ENCODE measurements at regions not wholly inside any gene's neighbourhood (a gene's known extent, or its start where the extent isn't known, plus 50 kb on each side); places are given as distances from the start of the nearest gene placed in this dataset.

- DNase-seq: no peak
These were observed 105.6 kb downstream of the SPRY2 start for GRCh38 chr13:80235166-80235966.

GRCh38 chr13:80227645-80228044, 113.3 kb downstream of the SPRY2 start:
- DNase-seq: no peak

- no peak for DNase-seq
These were observed 114.3 kb downstream of the SPRY2 start for GRCh38 chr13:80226645-80227044.

DNA sequence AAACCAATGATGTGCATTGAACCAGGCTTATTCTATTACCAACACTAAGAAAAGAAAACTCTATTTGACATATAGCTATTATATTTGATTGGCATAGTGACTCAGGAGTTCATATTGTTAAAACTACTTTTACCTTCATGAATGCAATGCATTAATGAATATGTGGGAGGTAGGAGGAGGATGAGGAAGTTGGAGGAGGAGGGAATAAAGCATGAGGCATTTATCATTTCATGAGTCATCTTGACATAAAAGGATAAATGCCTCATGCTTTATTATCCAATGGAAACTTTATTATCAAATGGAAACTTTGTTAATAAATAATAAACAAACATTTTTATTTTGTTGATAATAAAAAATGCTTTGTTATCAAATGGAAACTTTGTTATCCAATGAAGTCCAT, 116.5 kb downstream of the SPRY2 start:
- no peak for DNase-seq

GRCh38 chr13:80217614-80218456, 123.1 kb downstream of the SPRY2 start:
- DNase-seq: no peak

DNA sequence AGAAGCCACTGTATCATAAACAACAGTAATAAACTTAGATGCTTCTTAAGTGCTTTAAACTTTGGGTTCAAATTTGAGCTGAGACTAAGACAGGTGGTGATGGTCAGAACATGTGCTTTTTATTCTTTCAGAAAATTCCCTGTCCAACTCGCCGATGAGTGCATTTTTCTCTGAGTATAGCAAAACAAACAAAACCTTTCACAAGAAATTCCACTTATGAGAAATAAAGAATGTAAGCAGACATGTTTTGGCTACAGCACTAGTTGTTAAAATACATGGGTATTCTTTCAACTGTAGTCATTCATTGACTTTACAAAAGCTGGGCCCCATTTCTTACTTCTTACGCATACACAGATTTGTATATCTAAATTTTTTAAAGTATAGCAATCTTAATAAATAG, 125.6 kb downstream of the SPRY2 start:
- DNase-seq: no peak

GRCh38 chr13:80214521-80214991, 126.4 kb downstream of the SPRY2 start:
- no peak for DNase-seq

DNA sequence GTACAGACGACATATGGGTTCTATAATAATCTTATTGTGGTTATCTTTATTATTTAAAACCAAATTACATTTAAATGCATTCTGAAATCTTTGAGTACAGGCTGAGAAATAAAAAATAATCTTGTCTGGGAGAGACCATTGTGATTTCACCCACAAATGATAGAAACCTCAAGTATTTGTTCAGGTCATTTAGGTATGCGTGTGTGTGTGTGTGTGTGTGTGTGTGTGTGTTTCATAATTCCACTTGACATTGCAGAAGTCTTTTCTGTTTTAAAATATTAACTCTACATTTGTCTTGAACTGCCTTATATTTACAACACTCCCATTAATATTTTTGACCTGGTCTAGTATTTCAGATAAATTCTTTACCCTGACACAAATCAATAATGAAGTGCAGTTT, 126.9 kb downstream of the SPRY2 start:
- DNase-seq: no peak

DNA sequence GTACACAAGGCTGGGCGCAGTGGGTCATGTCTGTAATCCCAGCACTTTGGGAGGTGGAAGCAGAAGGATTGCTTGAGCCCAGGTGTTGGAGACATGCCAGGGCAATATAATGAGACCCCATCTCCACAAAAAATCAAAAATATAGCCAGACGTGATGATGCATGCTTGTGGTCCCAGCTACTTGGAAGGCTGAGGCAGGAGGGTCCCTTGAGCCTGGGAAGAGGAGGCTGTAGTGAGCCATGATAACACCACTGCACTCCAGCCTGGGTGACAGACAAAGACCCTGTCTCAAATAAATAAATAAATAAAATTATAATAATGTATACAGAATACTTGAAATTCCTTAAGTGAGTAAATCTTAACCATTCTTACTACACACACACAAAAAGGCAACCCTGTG, 127.7 kb downstream of the SPRY2 start:
- no peak for DNase-seq

- no peak for DNase-seq
These were observed 129.4 kb downstream of the SPRY2 start for GRCh38 chr13:80211566-80211965.

- DNase-seq: no peak
These were observed 136.3 kb downstream of the SPRY2 start for GRCh38 chr13:80204642-80205041.

- no peak for DNase-seq
These were observed 137.4 kb downstream of the SPRY2 start for GRCh38 chr13:80203496-80203895.

DNA sequence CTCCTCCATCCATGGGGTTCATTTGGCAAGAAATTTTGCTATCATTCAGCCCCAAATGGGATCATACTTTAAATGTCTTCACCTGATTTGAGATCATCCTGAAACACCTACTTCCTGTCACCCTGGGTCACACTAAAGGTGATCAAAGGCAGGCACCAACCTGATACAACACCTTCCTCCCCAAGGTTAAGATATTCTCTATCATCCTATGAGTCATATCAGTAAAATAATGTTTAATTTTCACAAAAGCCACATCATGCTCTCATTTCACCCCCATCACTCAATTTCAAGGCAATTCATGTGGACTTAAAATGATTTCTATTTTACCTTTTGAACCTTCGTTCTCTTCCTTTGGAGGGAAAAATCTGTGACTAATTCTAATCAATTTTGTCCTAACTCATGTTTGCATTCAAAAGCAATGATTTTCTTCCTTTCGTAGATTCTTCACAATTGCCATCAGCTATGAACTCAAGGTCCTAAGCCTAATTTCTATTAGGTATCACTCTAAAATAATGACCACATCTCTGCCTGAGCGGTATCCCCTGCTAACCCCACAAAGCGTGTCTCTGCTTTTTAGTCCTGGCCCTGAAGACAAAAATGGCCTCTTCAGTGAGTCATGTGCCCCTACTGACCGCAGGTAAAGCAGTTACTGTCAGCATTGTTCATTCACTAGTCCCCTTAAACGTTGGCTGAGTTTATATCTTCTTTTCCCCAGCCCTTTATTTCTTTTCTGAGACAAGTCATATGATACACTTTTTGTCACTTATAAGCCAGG, 139.0 kb downstream of the SPRY2 start:
- DNase-seq: no peak

DNA sequence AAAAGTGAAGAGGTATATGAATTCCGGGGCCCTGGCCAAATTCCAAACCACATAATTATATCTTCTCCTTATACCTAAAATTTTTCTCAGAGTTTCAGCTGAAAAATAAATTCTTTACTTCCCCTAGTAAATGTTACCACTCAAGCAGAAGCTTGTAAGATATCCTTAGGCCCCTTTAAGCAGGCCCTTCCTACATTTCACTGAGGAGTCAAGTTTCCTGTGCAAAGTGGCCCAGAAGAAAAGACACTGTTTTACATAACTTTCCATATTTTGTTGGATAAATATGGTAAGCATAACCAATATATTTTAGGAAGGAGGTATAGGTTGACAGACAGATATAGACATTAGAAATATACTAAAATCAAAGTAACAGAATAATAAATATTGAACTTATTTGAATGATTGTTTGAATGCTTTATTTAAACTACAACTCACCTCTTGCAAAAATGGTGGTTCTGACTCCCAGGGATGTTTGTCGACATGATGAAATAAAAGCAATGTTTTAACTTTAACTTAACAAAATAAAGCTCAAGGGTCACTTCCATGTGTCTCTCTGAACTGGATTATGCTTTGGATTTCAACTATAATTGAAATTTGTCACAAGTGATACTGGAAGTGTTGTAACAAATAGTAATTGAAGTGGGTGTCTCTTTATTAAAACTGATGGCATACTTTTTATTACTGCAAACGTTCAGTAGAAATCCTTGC, 141.2 kb downstream of the SPRY2 start:
- no peak for DNase-seq

DNA sequence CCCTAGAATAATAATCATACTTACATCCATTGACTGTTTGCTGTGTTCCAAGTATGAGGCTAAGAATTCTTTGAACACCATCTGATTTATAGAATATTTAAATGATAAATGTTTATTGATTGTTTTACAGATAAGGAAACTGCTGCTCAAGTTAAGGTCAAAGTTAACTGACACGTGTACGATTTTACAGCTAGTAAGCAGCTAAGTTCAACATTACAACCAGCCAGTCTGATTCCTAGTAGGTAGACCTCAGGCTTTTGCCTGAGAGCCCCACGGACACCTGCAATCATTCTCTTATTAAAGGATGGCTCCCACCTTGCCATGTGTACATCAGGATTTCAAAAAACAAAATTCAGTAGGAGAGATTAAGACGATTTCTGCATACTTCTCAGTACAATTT, 141.9 kb downstream of the SPRY2 start:
- no peak for DNase-seq

GRCh38 chr13:80196756-80197155, 144.2 kb downstream of the SPRY2 start:
- DNase-seq: no peak

GRCh38 chr13:80195649-80196048, 145.3 kb downstream of the SPRY2 start:
- no peak for DNase-seq

DNA sequence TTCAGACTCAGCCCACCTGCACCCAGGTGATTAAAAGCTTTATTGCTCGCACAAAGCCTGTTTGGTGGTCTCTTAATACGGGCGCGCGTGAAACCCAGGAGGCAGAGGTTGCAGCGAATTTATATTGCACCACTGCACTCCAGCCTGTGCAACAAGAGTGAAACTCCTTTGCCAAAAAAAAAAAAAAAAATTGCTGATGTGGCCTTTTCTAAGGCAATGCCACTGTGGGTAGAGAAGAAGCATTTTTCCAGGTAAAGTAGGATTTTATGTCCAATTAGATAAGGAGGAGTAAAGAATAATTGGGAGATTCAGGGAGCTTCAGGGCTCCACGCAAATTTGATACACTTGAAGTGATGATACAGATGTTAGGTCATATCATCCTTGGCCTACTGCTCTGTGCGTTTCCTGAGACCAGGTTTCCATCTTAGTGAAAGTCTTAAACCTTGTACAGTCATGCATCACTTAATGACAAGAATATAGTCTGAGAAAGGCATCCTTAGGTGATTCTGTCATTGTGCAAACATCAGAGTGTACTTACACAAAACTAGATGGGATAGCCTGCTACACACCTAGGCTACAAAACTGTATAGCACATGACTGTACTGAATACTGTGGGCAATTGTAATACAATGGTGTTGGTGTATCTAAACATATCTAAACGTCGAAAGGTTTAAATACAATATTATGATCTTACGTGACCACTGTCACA, 150.9 kb downstream of the SPRY2 start:
- DNase-seq: no peak

DNA sequence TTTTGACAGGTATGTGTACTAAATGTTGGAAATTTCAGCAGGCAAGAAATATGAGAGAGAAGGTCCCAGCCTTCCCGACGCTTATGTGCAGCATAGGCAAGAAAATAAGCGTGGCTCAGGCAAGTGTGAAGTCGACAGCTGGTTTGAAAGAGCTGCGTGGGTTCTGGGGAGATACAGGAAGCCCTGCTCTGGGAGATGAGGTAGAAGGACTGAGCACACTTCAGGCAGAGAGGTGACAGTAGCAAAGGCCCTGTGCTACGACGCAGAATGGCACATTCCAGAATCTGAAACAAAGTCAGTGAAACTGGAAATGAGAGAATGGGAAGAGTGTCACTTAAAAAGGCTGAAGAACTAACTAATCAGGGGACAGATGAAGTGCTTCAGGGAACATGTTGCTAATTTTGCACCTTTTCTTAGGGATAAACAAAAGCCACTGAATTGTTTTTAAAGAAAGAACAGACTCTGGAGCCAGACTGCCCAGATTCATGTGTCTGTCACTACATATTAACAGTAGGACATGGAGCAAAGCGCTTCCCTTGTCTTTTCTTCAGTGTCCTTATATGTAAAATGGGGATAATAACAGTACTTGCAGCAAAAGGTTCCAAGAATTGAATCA, 160.1 kb downstream of the SPRY2 start:
- no peak for DNase-seq

DNA sequence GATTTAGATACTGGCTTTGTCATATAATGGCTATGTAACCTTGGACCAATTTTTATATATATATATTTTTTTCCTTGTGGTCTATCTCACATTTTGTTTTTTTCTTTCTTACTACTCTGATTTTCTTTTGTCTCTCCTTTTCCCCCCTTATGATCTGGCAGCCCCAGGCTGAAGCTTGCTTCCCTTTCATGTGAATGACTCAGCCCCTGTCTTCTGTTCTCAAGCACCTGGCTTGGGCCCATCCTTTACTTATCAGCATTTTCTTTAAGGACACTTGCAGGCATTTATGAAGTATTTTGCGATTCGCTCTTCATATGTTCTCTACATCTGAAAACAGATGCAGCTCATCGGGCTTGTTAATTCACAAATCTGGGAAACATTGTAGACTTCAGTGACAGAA, 163.6 kb downstream of the SPRY2 start:
- DNase-seq: no peak

DNA sequence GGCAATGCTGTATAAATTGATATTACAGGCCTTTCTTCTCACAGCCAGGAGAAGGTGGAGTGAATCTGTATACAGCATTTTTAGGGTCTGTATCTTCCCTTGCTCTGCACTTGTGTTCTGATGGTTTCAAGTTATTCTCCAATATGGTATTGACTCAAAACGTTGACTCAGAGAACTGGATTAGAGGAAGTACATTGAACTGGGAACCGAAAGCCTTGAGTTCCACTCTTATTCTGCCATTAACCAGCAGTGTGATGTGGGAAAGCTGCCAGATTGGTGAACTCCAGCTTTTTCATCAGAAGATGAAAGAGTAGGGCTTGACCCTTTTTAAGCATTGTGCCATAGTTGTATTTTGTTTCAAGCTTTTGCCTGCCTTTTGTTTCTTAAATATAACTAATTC, 167.7 kb downstream of the SPRY2 start:
- no peak for DNase-seq

GRCh38 chr13:80171096-80171495, 169.8 kb downstream of the SPRY2 start:
- DNase-seq: no peak

All from stimulated activated naive CD4-positive, alpha-beta T cell treated with Interleukin-2 at 50 U/mL for 16 hours (primary cell).